Vagina (tissue), 2 donors: ENCODE measurements at regions not wholly inside any gene's neighbourhood (a gene's known extent, or its start where the extent isn't known, plus 50 kb on each side); places are given as distances from the start of the nearest gene placed in this dataset.

ENCODE experiments used
- POLR2AphosphoS5 ChIP-seq, 2 donors: sonication (generic); formaldehyde crosslinking; IDR thresholded peaks; one replicate each; pipeline ENCODE4 v1.9.0; 2017; ENCODE audit warnings: antibody characterized with exemption in 2 of 2, mild to moderate bottlenecking in 2 of 2, low read depth in 1 of 2; ENCODE audit not compliant: insufficient read depth in 1 of 2
- TF ChIP-seq, protein P1 (sequence below), 3 experiments: fragments of 450-650 bp in 2 of 3; fragments of 200-600 bp in 1 of 3; sonication (generic) in 1 of 3; IDR thresholded peaks; one replicate each; pipeline ENCODE4 v1.5.1; 2017 to 2019; ENCODE audit warnings: antibody characterized with exemption in 3 of 3, mild to moderate bottlenecking in 2 of 3, moderate library complexity in 2 of 3

DNA sequence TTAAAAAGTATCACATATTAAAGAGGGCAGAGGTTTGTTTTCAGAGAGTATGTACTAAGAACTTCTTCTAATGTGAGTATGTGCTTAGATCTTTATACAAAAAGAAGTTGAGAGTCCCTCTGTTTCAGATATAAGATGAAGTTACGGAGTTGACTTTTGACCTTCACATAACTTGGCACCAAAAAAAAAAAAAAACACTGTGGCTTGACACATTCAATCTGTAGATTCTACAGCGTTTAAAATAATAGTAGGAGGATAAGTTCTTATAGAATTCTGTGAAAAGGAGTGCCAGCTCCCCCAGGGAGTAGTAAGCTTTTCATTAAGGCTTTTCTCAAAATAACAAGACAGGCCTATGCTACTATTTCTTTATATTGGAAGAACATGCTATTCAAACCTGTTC lies 105.4 kb upstream of the LRP1B start:
- no peak for TF ChIP-seq POLR2AphosphoS5 (IDR thresholded peaks at IDR 0.05; ENCODE audit: insufficient read depth in 1 of 2, low read depth in 1 of 2)
- TF ChIP-seq, protein P1, sequence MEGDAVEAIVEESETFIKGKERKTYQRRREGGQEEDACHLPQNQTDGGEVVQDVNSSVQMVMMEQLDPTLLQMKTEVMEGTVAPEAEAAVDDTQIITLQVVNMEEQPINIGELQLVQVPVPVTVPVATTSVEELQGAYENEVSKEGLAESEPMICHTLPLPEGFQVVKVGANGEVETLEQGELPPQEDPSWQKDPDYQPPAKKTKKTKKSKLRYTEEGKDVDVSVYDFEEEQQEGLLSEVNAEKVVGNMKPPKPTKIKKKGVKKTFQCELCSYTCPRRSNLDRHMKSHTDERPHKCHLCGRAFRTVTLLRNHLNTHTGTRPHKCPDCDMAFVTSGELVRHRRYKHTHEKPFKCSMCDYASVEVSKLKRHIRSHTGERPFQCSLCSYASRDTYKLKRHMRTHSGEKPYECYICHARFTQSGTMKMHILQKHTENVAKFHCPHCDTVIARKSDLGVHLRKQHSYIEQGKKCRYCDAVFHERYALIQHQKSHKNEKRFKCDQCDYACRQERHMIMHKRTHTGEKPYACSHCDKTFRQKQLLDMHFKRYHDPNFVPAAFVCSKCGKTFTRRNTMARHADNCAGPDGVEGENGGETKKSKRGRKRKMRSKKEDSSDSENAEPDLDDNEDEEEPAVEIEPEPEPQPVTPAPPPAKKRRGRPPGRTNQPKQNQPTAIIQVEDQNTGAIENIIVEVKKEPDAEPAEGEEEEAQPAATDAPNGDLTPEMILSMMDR (IDR thresholded peaks at IDR 0.05), result no peak
